ENCODE measurements at regions not wholly inside any gene's neighbourhood (a gene's known extent, or its start where the extent isn't known, plus 50 kb on each side); places are given as distances from the start of the nearest gene placed in this dataset.

GRCh38 chr7:156088115-156088514 lies 275.9 kb upstream of the SHH start:
- DNase-seq: no peak
- in situ Hi-C loops (cut with MboI; ENCODE audit: low pct_unique_long_range_greater_than_20kb, low sequenced_read_pairs): no loop called here

- DNase-seq: no peak
- in situ Hi-C loops (cut with MboI; ENCODE audit: low pct_unique_long_range_greater_than_20kb, low sequenced_read_pairs): no loop called here
These were observed 270.1 kb upstream of the SHH start for GRCh38 chr7:156082048-156083040.

- in situ Hi-C loops (cut with MboI; ENCODE audit: low pct_unique_long_range_greater_than_20kb, low sequenced_read_pairs): no loop called here
- no peak for DNase-seq
These were observed 268.3 kb upstream of the SHH start for GRCh38 chr7:156080596-156080995.

GRCh38 chr7:156080046-156080445 lies 267.8 kb upstream of the SHH start:
- DNase-seq: no peak
- in situ Hi-C loops (cut with MboI; ENCODE audit: low pct_unique_long_range_greater_than_20kb, low sequenced_read_pairs): no loop called here

- no peak for DNase-seq
- in situ Hi-C loops (cut with MboI; ENCODE audit: low pct_unique_long_range_greater_than_20kb, low sequenced_read_pairs): no loop called here
These were observed 266.9 kb upstream of the SHH start for GRCh38 chr7:156079156-156079555.

- in situ Hi-C loops (cut with MboI; ENCODE audit: low pct_unique_long_range_greater_than_20kb, low sequenced_read_pairs): no loop called here
- no peak for DNase-seq
These were observed 262.8 kb upstream of the SHH start for GRCh38 chr7:156074982-156075615.

GRCh38 chr7:156074084-156074483 lies 261.8 kb upstream of the SHH start:
- no peak for DNase-seq
- in situ Hi-C loops (cut with MboI; ENCODE audit: low pct_unique_long_range_greater_than_20kb, low sequenced_read_pairs): no loop called here

GRCh38 chr7:156073366-156074052 lies 261.2 kb upstream of the SHH start:
- in situ Hi-C loops (cut with MboI; ENCODE audit: low pct_unique_long_range_greater_than_20kb, low sequenced_read_pairs): no loop called here
- DNase-seq: no peak

- in situ Hi-C loops (cut with MboI; ENCODE audit: low pct_unique_long_range_greater_than_20kb, low sequenced_read_pairs): no loop called here
- no peak for DNase-seq
These were observed 259.3 kb upstream of the SHH start for GRCh38 chr7:156071612-156072011.

- in situ Hi-C loops (cut with MboI; ENCODE audit: low pct_unique_long_range_greater_than_20kb, low sequenced_read_pairs): no loop called here
- DNase-seq: no peak
These were observed 257.6 kb upstream of the SHH start for GRCh38 chr7:156069891-156070290.

GRCh38 chr7:156067156-156067555 lies 254.9 kb upstream of the SHH start:
- in situ Hi-C loops (cut with MboI; ENCODE audit: low pct_unique_long_range_greater_than_20kb, low sequenced_read_pairs): no loop called here
- no peak for DNase-seq

- DNase-seq: no peak
- in situ Hi-C loops (cut with MboI; ENCODE audit: low pct_unique_long_range_greater_than_20kb, low sequenced_read_pairs): no loop called here
These were observed 253.1 kb upstream of the SHH start for GRCh38 chr7:156065400-156065799.

GRCh38 chr7:156064971-156065386 lies 252.7 kb upstream of the SHH start:
- no peak for DNase-seq

GRCh38 chr7:156063241-156063810 lies 251.1 kb upstream of the SHH start:
- in situ Hi-C loops (cut with MboI; ENCODE audit: low pct_unique_long_range_greater_than_20kb, low sequenced_read_pairs): no loop called here
- no peak for DNase-seq

More at GRCh38 chr7:156064971-156065386, 252.7 kb upstream of the SHH start:
- in situ Hi-C loops (cut with MboI; ENCODE audit: low pct_unique_long_range_greater_than_20kb, low sequenced_read_pairs): no loop called here

- in situ Hi-C loops (cut with MboI; ENCODE audit: low pct_unique_long_range_greater_than_20kb, low sequenced_read_pairs): no loop called here
- no peak for DNase-seq
These were observed 250.0 kb upstream of the SHH start for GRCh38 chr7:156062286-156062685.

GRCh38 chr7:156061689-156062255 lies 249.5 kb upstream of the SHH start:
- in situ Hi-C loops (cut with MboI; ENCODE audit: low pct_unique_long_range_greater_than_20kb, low sequenced_read_pairs): no loop called here
- no peak for DNase-seq

GRCh38 chr7:156060925-156061324 lies 248.7 kb upstream of the SHH start:
- DNase-seq: no peak
- in situ Hi-C loops (cut with MboI; ENCODE audit: low pct_unique_long_range_greater_than_20kb, low sequenced_read_pairs): no loop called here

GRCh38 chr7:156059369-156059768 lies 247.1 kb upstream of the SHH start:
- in situ Hi-C loops (cut with MboI; ENCODE audit: low pct_unique_long_range_greater_than_20kb, low sequenced_read_pairs): no loop called here
- no peak for DNase-seq

- in situ Hi-C loops (cut with MboI; ENCODE audit: low pct_unique_long_range_greater_than_20kb, low sequenced_read_pairs): no loop called here
- no peak for DNase-seq
These were observed 246.0 kb upstream of the SHH start for GRCh38 chr7:156058248-156058647.

Data from KBM-7 (cell line).